AG04449 (cell line): ENCODE measurements at regions not wholly inside any gene's neighbourhood (a gene's known extent, or its start where the extent isn't known, plus 50 kb on each side); places are given as distances from the start of the nearest gene placed in this dataset.

Source experiments
- CTCF ChIA-PET: fragments of 350-600 bp; formaldehyde crosslinking; extraction: SDS; loops from one replicate; lab custom pipeline; 2021; ENCODE audit warnings: antibody characterized with exemption; lab: Yijun Ruan, JAX
- POLR2A ChIA-PET: fragments of 400-600, 350-600 bp; formaldehyde crosslinking; extraction: SDS; loops from one replicate; lab custom pipeline; 2020; ENCODE audit warnings: antibody characterized with exemption, inconsistent platforms; lab: Yijun Ruan, JAX
- DNase-seq: peaks from one replicate; pipeline ENCODE4 v3.0.0-alpha.2; 2010; ENCODE audit warnings: low read depth, low spot score
- H3K4me3 ChIP-seq: 2 replicates; pipeline ENCODE4 v1.5.1; 2011; ENCODE audit warnings: low read depth, mild to moderate bottlenecking, control low read depth, low read length
- CTCF ChIP-seq: IDR thresholded peaks from one replicate; pipeline ENCODE4 v1.5.1; 2011; ENCODE audit warnings: mild to moderate bottlenecking, moderate library complexity, low read length, control low read depth, inconsistent platforms; ENCODE audit not compliant: insufficient read depth; ENCODE audit errors: missing control alignments

DNA sequence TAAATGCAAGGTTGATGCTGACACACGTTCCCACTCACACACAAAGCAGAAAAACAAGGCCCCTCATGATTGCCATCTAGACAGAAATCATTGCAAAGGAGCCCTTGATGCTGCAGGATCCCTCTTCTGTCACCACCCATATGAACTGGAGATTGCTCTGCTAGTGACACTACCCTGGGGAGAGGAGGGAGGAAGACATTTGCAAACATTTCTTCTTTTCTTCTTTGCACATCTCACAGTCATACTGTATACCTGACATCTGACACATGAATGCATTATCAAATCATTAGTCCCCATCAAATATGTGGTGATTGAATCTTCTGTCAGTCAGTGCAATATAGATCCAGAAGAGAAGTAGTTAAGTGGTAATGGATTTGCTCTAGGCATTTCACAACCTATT is 208.5 kb upstream of the E2F7 start:
- ChIA-PET POLR2A (no interaction called here), CTCF (no interaction called here)
- TF ChIP-seq CTCF = no peak
- H3K4me3 ChIP-seq = no peak overlapping the region
- no peak for DNase-seq

GRCh38 chr12:77256956-77257355 is 191.6 kb upstream of the E2F7 start:
- TF ChIP-seq CTCF = no peak
- no peak overlapping the region for H3K4me3 ChIP-seq
- ChIA-PET POLR2A (no interaction called here), CTCF (no interaction called here)
- no peak for DNase-seq

DNA sequence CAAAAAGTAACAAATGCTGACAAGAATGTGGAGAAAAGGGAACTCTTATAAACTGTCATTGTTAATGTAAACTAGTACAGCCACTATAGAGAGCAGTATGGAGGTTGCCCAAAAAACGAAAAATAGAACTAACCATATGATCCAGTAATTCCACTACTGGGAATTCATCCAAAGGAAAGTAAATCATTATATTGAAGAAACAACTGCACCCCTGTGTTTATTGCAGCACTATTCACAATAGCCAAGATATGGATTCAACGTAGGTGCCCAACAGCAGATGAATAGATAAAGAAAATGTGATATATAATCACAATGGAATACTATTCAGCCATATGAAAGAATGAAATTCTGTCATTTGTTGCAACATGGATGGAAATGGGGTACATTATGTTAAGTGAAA is 188.0 kb upstream of the E2F7 start:
- DNase-seq = no peak
- ChIA-PET CTCF (interaction anchor here (0.7 to 1.3 kb wide), 2 partner anchors 71 to 101 kb away, joined by 3 to 4 read pairs; no protein-coding TSS in a partner anchor), POLR2A (no interaction called here)
- H3K4me3 ChIP-seq = no peak overlapping the region
- no peak for TF ChIP-seq CTCF

GRCh38 chr12:77251799-77252198 is 186.4 kb upstream of the E2F7 start:
- no peak overlapping the region for H3K4me3 ChIP-seq
- no peak for TF ChIP-seq CTCF
- ChIA-PET POLR2A (no interaction called here), CTCF (no interaction called here)
- DNase-seq = no peak

- POLR2A ChIA-PET = no interaction called here
- H3K4me3 ChIP-seq = no peak overlapping the region
- DNase-seq = no peak
- TF ChIP-seq CTCF = no peak
- CTCF ChIA-PET = interaction anchor here (0.8 kb wide), 1 partner anchor 9 kb away, joined by 3 read pairs; no protein-coding TSS in a partner anchor
Measured at GRCh38 chr12:77249892-77250291, 184.5 kb upstream of the E2F7 start.

DNA sequence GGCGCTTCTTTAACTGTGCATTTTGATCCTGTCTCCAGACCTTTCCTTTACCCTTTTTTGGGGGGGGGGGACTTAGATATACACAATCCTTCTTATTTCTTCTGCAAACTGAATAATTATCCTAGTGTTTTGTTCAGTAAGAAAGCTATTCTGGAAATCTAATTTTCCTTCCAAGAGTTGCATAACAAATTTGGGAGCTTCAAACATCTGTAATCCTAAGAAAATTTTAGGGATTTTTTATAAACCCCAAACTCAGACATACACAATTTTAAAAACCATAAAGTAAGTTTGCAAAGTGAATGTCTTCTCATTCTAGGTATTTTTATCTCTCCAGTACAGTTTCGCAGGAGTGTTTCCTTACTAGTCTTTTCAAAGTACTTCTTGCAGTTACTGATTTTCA is 182.7 kb upstream of the E2F7 start:
- CTCF ChIA-PET = interaction anchor here (0.8 kb wide), 1 partner anchor 9 kb away, joined by 3 read pairs; no protein-coding TSS in a partner anchor
- H3K4me3 ChIP-seq = no peak overlapping the region
- POLR2A ChIA-PET = no interaction called here
- TF ChIP-seq CTCF = no peak
- DNase-seq = no peak
